ENCODE measurements at regions not wholly inside any gene's neighbourhood (a gene's known extent, or its start where the extent isn't known, plus 50 kb on each side); places are given as distances from the start of the nearest gene placed in this dataset.
"Not testable (repeated sequence)": the region's sequence is repeated elsewhere in the genome, so short reads cannot be mapped to it uniquely, and the experiment has no call there.

DNA sequence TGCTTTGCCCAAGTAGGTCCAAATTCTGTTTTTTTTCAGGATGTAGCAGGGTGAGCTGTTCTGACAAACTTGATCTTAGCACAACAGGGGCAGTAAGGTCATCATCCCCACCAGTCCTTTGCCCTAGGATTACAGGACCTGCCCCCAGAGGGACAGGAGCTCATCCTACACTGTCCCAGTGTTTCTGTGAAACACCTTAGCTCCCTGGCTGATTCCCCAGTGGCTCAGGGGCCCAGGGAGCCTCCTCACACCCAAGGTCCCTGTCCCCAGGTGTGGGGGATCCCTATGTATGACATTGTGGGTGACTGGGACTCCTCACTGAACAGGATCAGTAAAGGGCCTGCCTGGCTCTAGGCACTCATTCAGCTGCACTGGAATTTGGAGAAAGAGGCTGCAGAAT lies 191.2 kb downstream of the ANKRD30B start (continued):
- TF ChIP-seq TCF7 (CRISPR knock-in tag; IDR thresholded peaks at IDR 0.05; ENCODE audit: low read depth) (no peak), JUN (CRISPR knock-in tag; IDR thresholded peaks at IDR 0.05) (no peak), RELA (CRISPR knock-in tag; IDR thresholded peaks at IDR 0.05; ENCODE audit: borderline replicate concordance) (no peak), CBFB (CRISPR knock-in tag; IDR thresholded peaks at IDR 0.05; ENCODE audit: low read depth) (no peak), GRHL2 (CRISPR knock-in tag; IDR thresholded peaks at IDR 0.05; ENCODE audit: insufficient replicate concordance, severe bottlenecking) (no peak), NFYB (CRISPR knock-in tag; conservative IDR thresholded peaks at IDR 0.05; ENCODE audit: low read depth) (no peak)
- TF ChIP-seq, protein P1, sequence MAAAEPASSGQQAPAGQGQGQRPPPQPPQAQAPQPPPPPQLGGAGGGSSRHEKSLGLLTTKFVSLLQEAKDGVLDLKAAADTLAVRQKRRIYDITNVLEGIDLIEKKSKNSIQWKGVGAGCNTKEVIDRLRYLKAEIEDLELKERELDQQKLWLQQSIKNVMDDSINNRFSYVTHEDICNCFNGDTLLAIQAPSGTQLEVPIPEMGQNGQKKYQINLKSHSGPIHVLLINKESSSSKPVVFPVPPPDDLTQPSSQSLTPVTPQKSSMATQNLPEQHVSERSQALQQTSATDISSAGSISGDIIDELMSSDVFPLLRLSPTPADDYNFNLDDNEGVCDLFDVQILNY (CRISPR knock-in tag; IDR thresholded peaks at IDR 0.05) = no peak

DNA sequence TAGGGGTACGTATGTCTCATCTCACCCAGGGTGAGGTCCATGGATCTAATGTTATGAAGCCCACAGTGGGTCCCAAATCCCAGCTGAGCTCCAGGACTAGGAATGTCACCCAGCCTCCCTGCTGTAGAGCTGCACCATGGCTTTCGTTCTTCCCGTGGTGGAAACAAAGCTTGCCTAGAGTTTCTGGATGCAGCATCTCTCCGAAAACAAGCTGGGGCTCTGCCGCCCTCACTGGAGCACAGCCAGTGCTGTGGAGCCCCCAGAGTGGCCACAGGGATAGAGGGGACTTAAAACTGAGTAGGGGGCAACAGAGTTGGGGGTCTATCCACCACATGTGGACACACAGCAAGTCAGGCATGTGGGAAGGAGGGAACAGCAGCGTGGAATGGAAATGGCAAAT lies 192.1 kb downstream of the ANKRD30B start:
- POLR2A ChIA-PET; H3K4me1 Mint-ChIP-seq; DNase-seq (ENCODE audit: low spot score); ATAC-seq; H3K4me3 Mint-ChIP-seq; H3K27ac Mint-ChIP-seq; CTCF ChIA-PET; H3K27me3 Mint-ChIP-seq (ENCODE audit: low read depth): not testable (repeated sequence)
- Mint-ChIP-seq H3K9me3 (peaks cover 57% of the 10 kb centered on the region), H3K36me3 (peaks cover 56% of the 10 kb centered on the region)

DNA sequence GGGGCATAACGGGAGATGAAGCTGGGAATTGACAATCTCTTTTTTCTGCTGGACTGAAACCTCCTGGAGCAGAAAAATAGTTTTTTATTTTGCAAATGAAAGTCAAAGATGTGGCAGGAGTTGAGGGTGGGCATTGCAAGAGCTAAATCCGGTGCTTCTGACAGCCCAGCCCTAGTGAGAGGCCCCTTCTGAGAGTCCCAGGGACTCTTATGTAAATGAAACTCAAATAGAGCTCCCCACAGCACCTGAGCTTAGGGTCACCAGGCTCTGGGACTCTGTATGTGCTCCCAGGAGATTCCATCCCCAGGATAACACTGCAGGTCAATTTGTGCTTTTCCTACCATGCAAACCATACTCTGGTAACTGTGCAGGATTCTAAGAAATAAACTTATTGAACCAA lies 192.8 kb downstream of the ANKRD30B start:
- no peak overlapping the region for H3K4me3 Mint-ChIP-seq
- H3K27me3 Mint-ChIP-seq (ENCODE audit: low read depth) = peaks cover 5% of the 10 kb centered on the region
- peaks cover 51% of the 10 kb centered on the region for H3K9me3 Mint-ChIP-seq
- H3K36me3 Mint-ChIP-seq = peaks cover 50% of the 10 kb centered on the region
- DNase-seq (ENCODE audit: low spot score) = no peak
- ChIA-PET POLR2A (no interaction called here), CTCF (no interaction called here)
- no peak for ATAC-seq
- TF ChIP-seq, protein P2, sequence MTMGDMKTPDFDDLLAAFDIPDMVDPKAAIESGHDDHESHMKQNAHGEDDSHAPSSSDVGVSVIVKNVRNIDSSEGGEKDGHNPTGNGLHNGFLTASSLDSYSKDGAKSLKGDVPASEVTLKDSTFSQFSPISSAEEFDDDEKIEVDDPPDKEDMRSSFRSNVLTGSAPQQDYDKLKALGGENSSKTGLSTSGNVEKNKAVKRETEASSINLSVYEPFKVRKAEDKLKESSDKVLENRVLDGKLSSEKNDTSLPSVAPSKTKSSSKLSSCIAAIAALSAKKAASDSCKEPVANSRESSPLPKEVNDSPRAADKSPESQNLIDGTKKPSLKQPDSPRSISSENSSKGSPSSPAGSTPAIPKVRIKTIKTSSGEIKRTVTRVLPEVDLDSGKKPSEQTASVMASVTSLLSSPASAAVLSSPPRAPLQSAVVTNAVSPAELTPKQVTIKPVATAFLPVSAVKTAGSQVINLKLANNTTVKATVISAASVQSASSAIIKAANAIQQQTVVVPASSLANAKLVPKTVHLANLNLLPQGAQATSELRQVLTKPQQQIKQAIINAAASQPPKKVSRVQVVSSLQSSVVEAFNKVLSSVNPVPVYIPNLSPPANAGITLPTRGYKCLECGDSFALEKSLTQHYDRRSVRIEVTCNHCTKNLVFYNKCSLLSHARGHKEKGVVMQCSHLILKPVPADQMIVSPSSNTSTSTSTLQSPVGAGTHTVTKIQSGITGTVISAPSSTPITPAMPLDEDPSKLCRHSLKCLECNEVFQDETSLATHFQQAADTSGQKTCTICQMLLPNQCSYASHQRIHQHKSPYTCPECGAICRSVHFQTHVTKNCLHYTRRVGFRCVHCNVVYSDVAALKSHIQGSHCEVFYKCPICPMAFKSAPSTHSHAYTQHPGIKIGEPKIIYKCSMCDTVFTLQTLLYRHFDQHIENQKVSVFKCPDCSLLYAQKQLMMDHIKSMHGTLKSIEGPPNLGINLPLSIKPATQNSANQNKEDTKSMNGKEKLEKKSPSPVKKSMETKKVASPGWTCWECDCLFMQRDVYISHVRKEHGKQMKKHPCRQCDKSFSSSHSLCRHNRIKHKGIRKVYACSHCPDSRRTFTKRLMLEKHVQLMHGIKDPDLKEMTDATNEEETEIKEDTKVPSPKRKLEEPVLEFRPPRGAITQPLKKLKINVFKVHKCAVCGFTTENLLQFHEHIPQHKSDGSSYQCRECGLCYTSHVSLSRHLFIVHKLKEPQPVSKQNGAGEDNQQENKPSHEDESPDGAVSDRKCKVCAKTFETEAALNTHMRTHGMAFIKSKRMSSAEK (CRISPR knock-in tag; IDR thresholded peaks at IDR 0.05; ENCODE audit: borderline replicate concordance) = no peak
- no peak for TF ChIP-seq ESRRA (CRISPR knock-in tag; IDR thresholded peaks at IDR 0.05; ENCODE audit: borderline replicate concordance)
- no peak for TF ChIP-seq CREM (CRISPR knock-in tag; IDR thresholded peaks at IDR 0.05)
- no peak for TF ChIP-seq FOXJ3 (CRISPR knock-in tag; IDR thresholded peaks at IDR 0.05; ENCODE audit: borderline replicate concordance)
- no peak for TF ChIP-seq MXD4 (CRISPR knock-in tag; IDR thresholded peaks at IDR 0.05; ENCODE audit: borderline replicate concordance)
- no peak for TF ChIP-seq JAZF1 (CRISPR knock-in tag; IDR thresholded peaks at IDR 0.05)
- TF ChIP-seq, protein P3, sequence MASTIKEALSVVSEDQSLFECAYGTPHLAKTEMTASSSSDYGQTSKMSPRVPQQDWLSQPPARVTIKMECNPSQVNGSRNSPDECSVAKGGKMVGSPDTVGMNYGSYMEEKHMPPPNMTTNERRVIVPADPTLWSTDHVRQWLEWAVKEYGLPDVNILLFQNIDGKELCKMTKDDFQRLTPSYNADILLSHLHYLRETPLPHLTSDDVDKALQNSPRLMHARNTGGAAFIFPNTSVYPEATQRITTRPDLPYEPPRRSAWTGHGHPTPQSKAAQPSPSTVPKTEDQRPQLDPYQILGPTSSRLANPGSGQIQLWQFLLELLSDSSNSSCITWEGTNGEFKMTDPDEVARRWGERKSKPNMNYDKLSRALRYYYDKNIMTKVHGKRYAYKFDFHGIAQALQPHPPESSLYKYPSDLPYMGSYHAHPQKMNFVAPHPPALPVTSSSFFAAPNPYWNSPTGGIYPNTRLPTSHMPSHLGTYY (CRISPR knock-in tag; IDR thresholded peaks at IDR 0.05) = no peak
- TF ChIP-seq, protein P4, sequence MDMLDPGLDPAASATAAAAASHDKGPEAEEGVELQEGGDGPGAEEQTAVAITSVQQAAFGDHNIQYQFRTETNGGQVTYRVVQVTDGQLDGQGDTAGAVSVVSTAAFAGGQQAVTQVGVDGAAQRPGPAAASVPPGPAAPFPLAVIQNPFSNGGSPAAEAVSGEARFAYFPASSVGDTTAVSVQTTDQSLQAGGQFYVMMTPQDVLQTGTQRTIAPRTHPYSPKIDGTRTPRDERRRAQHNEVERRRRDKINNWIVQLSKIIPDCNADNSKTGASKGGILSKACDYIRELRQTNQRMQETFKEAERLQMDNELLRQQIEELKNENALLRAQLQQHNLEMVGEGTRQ (CRISPR knock-in tag; IDR thresholded peaks at IDR 0.05) = no peak
- no peak for TF ChIP-seq ZNF219 (CRISPR knock-in tag; IDR thresholded peaks at IDR 0.05; ENCODE audit: borderline replicate concordance)
- TF ChIP-seq, protein P5, sequence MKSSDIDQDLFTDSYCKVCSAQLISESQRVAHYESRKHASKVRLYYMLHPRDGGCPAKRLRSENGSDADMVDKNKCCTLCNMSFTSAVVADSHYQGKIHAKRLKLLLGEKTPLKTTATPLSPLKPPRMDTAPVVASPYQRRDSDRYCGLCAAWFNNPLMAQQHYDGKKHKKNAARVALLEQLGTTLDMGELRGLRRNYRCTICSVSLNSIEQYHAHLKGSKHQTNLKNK (CRISPR knock-in tag; IDR thresholded peaks at IDR 0.05) = no peak
- TF ChIP-seq, protein P6, sequence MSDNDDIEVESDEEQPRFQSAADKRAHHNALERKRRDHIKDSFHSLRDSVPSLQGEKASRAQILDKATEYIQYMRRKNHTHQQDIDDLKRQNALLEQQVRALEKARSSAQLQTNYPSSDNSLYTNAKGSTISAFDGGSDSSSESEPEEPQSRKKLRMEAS (CRISPR knock-in tag; IDR thresholded peaks at IDR 0.05) = no peak
- TF ChIP-seq, protein P1 (CRISPR knock-in tag; IDR thresholded peaks at IDR 0.05) = no peak
- TF ChIP-seq, protein P7, sequence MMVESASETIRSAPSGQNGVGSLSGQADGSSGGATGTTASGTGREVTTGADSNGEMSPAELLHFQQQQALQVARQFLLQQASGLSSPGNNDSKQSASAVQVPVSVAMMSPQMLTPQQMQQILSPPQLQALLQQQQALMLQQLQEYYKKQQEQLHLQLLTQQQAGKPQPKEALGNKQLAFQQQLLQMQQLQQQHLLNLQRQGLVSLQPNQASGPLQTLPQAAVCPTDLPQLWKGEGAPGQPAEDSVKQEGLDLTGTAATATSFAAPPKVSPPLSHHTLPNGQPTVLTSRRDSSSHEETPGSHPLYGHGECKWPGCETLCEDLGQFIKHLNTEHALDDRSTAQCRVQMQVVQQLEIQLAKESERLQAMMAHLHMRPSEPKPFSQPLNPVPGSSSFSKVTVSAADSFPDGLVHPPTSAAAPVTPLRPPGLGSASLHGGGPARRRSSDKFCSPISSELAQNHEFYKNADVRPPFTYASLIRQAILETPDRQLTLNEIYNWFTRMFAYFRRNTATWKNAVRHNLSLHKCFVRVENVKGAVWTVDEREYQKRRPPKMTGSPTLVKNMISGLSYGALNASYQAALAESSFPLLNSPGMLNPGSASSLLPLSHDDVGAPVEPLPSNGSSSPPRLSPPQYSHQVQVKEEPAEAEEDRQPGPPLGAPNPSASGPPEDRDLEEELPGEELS (CRISPR knock-in tag; IDR thresholded peaks at IDR 0.05) = no peak
- TF ChIP-seq CBFB (CRISPR knock-in tag; IDR thresholded peaks at IDR 0.05; ENCODE audit: low read depth) = no peak
- no peak overlapping the region for H3K27ac Mint-ChIP-seq
- H3K4me1 Mint-ChIP-seq = no peaks in the 10 kb centered on the region

Data from WTC11 (cell line).